ENCODE measurements at regions not wholly inside any gene's neighbourhood (a gene's known extent, or its start where the extent isn't known, plus 50 kb on each side); places are given as distances from the start of the nearest gene placed in this dataset.
"Not testable (repeated sequence)": the region's sequence is repeated elsewhere in the genome, so short reads cannot be mapped to it uniquely, and the experiment has no call there.

GRCh38 chr6:159400826-159401225 is 231.6 kb downstream of the FNDC1 start:
- ATAC-seq (ENCODE audit: low FRiP score) (no peak), DNase-seq (ENCODE audit: low spot score) (no peak)
- no peak for TF ChIP-seq CTCF (IDR thresholded peaks at IDR 0.05)

GRCh38 chr6:159399751-159400221 is 230.6 kb downstream of the FNDC1 start:
- ATAC-seq (ENCODE audit: low FRiP score) (no peak), DNase-seq (ENCODE audit: low spot score) (no peak)
- TF ChIP-seq CTCF (IDR thresholded peaks at IDR 0.05): no peak

- TF ChIP-seq CTCF (IDR thresholded peaks at IDR 0.05): no peak
- ATAC-seq (ENCODE audit: low FRiP score): no peak
These were observed 229.4 kb downstream of the FNDC1 start for GRCh38 chr6:159398633-159399032.

GRCh38 chr6:159397753-159398152 is 228.6 kb downstream of the FNDC1 start:
- ATAC-seq (ENCODE audit: low FRiP score) (no peak), DNase-seq (ENCODE audit: low spot score) (no peak)
- TF ChIP-seq CTCF (IDR thresholded peaks at IDR 0.05): no peak

More at GRCh38 chr6:159398633-159399032, 229.4 kb downstream of the FNDC1 start:
- no peak for DNase-seq (ENCODE audit: low spot score)

GRCh38 chr6:159395609-159396008 is 226.4 kb downstream of the FNDC1 start:
- no peak for TF ChIP-seq CTCF (IDR thresholded peaks at IDR 0.05)
- DNase-seq (ENCODE audit: low spot score) (no peak), ATAC-seq (ENCODE audit: low FRiP score) (no peak)

- ATAC-seq (ENCODE audit: low FRiP score); DNase-seq (ENCODE audit: low spot score): not testable (repeated sequence)
These were observed 223.5 kb downstream of the FNDC1 start for GRCh38 chr6:159392695-159393094.

GRCh38 chr6:159390381-159390780 is 221.2 kb downstream of the FNDC1 start:
- TF ChIP-seq CTCF (IDR thresholded peaks at IDR 0.05): no peak
- no peak for ATAC-seq (ENCODE audit: low FRiP score)
- no peak for DNase-seq (ENCODE audit: low spot score)

- no peak for DNase-seq (ENCODE audit: low spot score)
- TF ChIP-seq CTCF (IDR thresholded peaks at IDR 0.05): no peak
- ATAC-seq (ENCODE audit: low FRiP score): no peak
These were observed 220.5 kb downstream of the FNDC1 start for GRCh38 chr6:159389695-159390094.
